GM18909 (cell line): ENCODE measurements at regions not wholly inside any gene's neighbourhood (a gene's known extent, or its start where the extent isn't known, plus 50 kb on each side); places are given as distances from the start of the nearest gene placed in this dataset.

ENCODE experiments used
- ATAC-seq: cut with Tn5 transposase; IDR thresholded peaks from one replicate; pipeline ENCODE4 v1.9.1; 2021; ENCODE audit warnings: mild to moderate bottlenecking; ENCODE audit not compliant: unreplicated experiment, poor library complexity

- ATAC-seq = no peak
These were observed 250.5 kb upstream of the PWP1 start for GRCh38 chr12:107435072-107435471.

- ATAC-seq = no peak
These were observed 250.1 kb upstream of the PWP1 start for GRCh38 chr12:107435520-107435919.

GRCh38 chr12:107436376-107436775, 249.2 kb upstream of the PWP1 start:
- no peak for ATAC-seq

GRCh38 chr12:107436836-107437235, 248.8 kb upstream of the PWP1 start:
- no peak for ATAC-seq

- ATAC-seq = no peak
These were observed 247.6 kb upstream of the PWP1 start for GRCh38 chr12:107437954-107438353.

GRCh38 chr12:107439026-107439738, 246.4 kb upstream of the PWP1 start:
- ATAC-seq = no peak

- ATAC-seq = no peak
These were observed 245.0 kb upstream of the PWP1 start for GRCh38 chr12:107440606-107441005.

- no peak for ATAC-seq
These were observed 243.8 kb upstream of the PWP1 start for GRCh38 chr12:107441665-107442300.

- no peak for ATAC-seq
These were observed 243.1 kb upstream of the PWP1 start for GRCh38 chr12:107442326-107442987.

- ATAC-seq = no peak
These were observed 242.1 kb upstream of the PWP1 start for GRCh38 chr12:107443320-107444090.

GRCh38 chr12:107444771-107445170, 240.8 kb upstream of the PWP1 start:
- ATAC-seq = no peak

- no peak for ATAC-seq
These were observed 239.1 kb upstream of the PWP1 start for GRCh38 chr12:107446476-107446875.

- no peak for ATAC-seq
These were observed 238.3 kb upstream of the PWP1 start for GRCh38 chr12:107447336-107447735.

- no peak for ATAC-seq
These were observed 237.4 kb upstream of the PWP1 start for GRCh38 chr12:107448198-107448597.

GRCh38 chr12:107449891-107450290, 235.7 kb upstream of the PWP1 start:
- no peak for ATAC-seq

- ATAC-seq = no peak
These were observed 235.1 kb upstream of the PWP1 start for GRCh38 chr12:107450541-107450940.

- no peak for ATAC-seq
These were observed 234.4 kb upstream of the PWP1 start for GRCh38 chr12:107451246-107451645.

GRCh38 chr12:107454109-107454830, 231.3 kb upstream of the PWP1 start:
- ATAC-seq = no peak

- no peak for ATAC-seq
These were observed 228.2 kb upstream of the PWP1 start for GRCh38 chr12:107457362-107457935.

- no peak for ATAC-seq
These were observed 227.4 kb upstream of the PWP1 start for GRCh38 chr12:107458163-107458562.
